ENCODE measurements at regions not wholly inside any gene's neighbourhood (a gene's known extent, or its start where the extent isn't known, plus 50 kb on each side); places are given as distances from the start of the nearest gene placed in this dataset.

DNA sequence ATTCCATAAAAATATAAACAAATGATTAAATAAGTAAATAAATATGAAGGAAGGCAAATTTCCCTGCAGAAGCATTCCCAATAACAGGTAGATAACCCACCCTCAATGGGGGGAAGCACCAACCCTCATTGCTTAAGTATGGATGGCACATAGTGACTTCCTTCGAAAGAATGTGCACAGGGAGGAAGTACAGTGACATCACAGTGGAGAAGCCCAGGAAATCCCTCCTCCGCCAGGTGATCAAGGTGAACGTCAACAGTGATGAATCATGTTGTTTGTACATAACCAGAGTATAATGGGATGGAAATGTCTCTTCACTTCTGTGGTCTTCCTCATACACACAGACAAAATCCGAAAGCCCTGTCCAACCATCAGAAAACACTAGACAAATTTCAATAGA, 267.9 kb downstream of the THBS2 start:
- TF ChIP-seq TAF1 (IDR thresholded peaks at IDR 0.05; ENCODE audit: borderline replicate concordance, low read depth, low read length), result no peak
- TF ChIP-seq POLR2A (IDR thresholded peaks at IDR 0.05; ENCODE audit: low read depth, low read length), result no peak
- TF ChIP-seq POLR2AphosphoS5 (IDR thresholded peaks at IDR 0.05; ENCODE audit: low read depth, low read length), result no peak

Data from GM12892 (cell line).